ENCODE measurements at regions not wholly inside any gene's neighbourhood (a gene's known extent, or its start where the extent isn't known, plus 50 kb on each side); places are given as distances from the start of the nearest gene placed in this dataset.

DNA sequence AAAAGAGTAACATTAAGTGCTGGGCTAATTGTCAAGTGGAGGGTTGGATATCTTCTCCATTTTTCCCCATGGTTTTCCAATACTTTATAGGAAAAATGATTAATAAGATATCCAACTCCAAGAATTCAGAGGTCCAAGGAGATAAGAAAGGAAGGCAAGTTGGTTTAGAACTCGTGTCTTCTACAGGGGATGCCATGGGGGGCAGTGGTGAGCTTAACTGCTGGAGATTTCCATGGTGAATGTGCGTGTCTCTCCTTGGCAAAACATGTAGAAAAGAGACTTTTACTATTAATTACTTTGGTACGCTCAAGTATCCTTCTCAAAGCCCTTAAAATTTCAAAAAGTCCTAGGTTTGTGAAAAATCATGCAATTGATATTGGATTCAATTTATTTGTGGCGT, 982.9 kb upstream of the RBFOX1 start:
- no peak for DNase-seq

DNA sequence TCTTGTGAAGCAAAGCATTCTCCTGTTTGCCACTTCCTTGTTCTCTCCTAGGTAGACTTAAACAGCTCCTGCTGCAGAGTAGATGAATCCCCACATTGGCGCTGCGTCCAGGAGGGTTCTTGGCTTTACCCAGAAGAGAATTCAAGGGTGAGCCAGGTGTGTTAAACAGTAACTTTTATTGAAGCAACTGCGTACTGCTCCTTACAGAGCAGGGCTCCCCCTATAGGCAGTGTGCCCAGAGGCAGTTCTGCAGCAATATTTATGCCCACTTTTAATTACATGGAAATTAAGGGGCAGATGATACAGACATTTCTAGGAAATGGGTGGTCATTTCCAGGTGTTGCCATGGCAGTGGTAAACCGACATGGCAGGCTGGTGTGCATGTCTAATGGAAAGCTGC, 987.6 kb upstream of the RBFOX1 start:
- DNase-seq = no peak

DNA sequence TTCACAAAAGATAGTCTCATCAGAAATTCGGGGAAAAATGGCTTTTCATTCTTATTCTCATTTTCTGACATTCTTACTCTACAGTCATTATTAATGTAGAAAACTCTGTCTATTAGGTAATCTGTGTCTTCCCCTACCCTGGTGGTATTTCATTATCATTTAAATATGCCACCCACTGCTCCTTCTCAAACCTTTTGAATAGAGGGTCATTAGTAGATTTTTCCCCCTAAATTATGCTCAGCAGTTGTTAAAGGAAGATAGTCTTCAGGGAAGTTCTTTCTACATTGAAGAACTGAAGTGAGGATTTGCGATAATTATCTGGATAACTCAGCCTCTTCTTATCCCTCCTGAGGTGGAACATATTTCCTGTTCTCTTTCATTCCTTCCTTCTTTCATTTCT, 989.5 kb upstream of the RBFOX1 start:
- DNase-seq = no peak

DNA sequence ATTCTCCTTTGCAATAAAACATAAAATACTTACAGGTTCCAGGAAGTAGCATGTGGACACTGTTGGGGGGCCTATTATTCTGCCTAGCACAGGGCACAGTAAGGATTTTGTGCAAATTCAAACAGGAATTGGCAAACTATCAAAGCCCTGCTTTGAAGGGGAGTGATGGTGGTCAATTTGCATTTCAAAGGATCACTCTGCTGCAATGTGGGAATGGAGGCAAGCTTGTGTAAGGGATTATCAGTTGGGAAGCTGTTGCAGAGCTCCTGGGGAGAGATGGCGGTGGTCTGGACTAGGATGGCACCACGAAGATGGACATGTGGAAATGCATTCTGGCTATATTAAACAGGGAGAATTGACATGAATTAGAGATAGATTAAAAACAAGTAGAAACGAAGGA, 990.7 kb upstream of the RBFOX1 start:
- DNase-seq = no peak

DNA sequence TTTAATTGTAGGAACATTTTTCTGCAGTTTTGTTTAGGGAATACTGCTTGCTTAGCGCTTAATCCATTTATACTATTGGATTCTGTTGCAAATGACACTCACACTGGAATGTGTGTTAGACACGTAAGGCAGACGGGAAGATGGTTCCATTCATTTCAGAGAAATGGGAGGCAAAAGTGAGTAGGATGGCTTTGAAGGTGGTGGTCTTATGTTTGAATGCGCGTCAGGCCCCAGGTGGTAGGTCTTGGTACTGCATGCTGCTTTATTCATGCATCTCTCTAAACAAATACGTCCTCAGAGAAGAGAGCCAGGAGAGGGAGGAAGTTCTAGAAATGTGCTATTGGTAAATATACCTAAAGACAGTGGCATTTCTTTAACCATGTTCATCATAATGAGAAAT, 997.6 kb upstream of the RBFOX1 start:
- DNase-seq = no peak

DNA sequence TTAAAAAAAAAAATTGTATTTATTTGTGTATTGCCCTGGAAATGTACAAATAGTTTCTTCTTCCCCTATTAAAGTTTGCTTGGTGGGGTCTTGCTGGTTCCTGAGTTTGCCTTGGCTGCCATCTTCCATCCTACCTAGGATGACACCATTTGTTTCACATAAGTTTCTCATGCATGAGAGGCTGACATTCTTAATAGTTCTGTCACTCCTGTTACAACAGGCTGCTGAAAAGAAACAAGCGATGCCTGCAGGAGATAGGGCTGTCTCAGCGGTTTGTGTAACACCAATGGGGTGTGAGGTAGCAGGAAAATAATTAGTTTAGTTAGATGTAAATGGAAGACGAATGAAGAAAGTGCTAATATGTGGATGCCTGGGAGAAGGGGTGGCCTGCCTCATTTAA, 1000.9 kb upstream of the RBFOX1 start:
- no peak for DNase-seq

DNA sequence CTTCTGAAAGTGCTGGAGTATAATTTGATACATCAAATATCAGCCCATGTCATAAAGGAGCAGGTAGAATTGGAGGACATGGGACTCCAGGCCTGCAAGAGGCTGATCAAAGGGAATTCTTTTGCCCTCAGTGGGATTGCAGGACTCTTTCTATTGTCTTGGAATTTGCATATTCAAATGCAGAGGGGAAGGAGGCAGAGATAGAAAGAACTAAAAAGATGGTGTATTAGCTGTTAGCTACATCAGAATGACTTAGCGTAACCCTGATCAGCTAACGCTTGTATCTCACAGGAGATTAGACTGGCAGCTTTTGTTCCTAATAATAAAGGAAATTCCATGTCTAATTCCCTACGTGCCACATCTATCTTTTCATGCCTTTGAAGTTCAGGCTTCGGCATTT, 1014.7 kb upstream of the RBFOX1 start:
- DNase-seq = no peak

DNA sequence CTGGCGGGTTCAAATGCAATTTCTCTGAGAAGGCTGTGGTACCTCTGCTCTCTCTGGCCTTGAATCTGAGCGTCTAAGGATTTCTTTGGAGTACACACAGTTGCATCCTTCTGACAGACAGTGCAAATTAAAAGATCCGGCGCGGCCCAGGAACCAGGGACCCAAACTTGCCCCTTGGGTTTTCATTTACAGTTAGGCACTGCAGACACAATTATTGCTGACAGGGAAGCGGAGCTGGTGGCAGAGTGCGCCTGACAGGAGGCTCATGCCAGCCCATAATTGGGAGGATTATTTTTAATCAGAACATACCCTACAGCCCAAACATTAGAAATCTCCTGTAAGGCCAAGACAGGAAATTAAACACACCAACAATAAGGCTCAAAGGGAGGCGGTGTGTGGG, 1023.4 kb upstream of the RBFOX1 start:
- DNase-seq = no peak

DNA sequence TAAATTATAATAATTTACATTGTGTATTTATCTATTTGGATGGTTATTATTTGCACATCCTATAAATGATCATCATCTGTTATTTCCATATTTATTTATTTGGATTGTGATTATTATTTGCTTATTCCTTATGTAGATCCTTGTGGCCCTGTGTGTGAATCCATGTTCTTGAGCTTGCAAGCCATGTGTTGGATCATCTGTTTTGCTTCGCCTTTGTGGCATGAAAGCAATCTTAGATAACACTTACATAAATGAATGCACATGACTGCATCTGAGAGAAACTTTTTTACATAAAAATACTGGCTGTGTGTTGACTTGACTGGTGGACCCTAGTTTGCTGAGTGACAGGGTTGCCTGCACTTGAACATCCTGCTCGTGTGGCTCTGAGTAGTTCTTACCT, 1024.5 kb upstream of the RBFOX1 start:
- DNase-seq = no peak

DNA sequence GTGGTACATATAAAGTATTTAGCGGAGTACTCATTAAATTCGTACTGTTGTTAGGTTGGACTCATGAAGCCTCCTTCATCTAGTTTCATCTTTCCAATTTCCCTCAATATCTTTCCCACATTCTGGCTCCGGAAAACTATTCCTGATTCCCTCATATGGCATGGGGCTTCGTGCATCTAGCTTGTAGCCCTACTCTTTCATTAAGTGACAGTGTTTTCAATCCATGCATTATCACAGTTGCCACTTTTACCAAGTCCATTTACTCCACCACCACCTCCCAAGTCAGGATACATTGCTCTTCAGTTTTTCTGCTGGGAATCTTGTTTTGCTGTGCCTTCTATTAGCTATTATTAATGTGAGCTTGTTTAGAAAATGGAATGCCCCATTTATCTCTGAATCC, 1032.1 kb upstream of the RBFOX1 start:
- no peak for DNase-seq

DNA sequence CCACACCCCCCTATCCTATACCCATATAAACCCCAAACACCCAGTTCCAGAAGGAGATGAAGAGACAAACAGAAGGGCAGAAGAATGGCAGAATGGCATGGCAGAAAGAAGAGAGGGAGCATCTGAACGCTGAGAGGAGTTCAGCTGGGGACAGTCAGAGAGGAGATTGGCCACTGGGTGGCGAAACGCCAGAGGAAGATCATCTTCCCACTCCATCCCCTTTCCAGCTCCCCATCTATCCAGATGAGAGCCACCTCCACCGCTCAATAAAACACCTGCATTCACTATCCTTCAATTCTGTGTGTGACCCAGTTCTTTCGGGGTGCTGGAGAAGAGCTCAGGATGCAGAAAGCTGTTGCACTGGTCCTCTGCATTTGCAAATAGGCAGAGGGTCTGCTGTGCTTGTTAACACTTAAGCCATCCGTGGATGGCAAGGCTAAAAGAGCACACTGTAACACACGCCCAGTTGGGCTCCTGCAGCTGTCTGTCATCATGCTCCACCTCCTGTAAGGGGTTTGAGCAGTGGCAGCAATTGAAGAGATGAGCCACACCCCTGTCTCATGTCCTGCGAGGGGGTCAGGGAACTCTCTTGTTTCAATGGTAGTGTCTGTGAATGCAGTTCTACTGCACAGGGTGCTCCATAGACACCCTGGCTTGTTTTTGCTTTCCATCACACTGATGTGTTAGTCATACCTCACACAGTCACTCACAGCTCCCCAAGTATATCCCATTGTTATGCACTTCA, 1034.8 kb upstream of the RBFOX1 start:
- DNase-seq = no peak

DNA sequence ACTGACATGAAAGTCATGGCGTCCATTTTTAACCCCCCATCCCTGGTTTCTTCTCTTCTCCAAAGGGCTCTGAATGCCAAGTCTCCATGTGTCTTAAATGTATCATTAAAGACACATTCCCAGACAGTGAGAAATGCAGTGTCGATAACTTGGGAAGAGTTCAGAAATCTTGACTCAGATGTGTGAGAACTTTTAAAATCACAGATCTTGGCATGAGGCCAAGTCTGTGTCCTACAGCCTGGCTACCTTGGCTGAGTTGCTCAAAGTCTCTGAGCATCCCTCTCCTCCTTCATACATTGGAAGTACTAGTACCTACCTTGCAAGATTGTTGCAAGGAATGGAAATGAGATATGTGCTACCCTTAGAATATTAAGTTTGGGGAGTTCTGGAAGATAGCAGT, 1046.5 kb upstream of the RBFOX1 start:
- DNase-seq = no peak

DNA sequence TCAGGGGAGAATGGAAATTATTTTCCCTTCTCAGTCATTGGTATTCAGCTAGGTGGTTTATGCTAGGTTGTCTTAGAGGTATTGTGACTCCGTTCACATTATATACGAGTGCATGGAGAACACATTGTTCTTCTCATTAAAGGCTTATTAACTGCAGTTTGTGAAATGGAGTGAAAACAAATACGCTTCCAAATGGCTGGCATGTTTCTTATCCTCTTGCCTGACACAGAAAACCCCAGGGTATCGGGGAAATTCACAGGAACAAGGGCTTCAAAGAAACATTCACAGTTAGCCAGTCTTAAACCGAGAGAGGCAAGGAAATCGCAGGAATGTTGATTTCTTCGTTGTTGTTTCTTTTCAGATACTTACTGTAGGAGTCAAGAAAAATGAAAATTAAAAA, 1047.9 kb upstream of the RBFOX1 start:
- DNase-seq = no peak

DNA sequence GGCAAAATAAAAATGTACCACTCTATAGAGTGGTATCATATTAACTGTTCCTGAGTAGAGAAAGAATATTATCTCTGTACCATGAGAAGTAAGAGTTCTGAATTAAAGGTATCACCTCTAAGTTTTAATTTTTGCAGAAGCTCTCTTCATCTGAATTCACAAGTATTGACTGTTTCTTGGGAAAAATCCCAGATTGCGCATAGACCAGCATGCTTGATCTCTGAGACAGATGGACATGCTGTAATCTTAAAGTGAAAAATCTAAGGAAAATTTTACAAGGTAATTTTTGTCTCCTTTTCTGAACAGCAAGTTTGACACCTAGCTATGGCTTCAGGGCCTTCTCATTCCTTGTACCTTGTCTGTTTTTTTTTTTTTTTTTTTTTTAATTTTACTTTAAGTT, 1050.7 kb upstream of the RBFOX1 start:
- no peak for DNase-seq

DNA sequence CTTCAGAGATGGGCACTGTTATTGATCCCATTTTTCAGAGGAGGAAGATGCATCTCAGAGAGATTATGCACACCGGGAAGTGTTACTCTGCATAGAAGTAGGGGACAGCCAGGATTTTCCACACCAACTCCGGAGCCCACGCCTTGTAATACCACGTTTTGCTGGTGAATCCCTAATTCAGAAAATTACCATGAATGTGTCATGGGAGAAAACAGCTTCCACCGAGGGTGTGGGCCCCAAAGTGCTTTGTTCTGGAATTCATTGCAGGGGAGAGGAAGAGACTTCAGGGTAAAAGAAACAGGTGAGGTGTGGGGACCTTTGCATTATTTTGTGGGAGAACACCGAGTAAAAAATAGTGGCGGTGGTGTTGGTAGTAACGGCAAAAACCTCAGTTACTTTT, 1051.4 kb upstream of the RBFOX1 start:
- DNase-seq = no peak

DNA sequence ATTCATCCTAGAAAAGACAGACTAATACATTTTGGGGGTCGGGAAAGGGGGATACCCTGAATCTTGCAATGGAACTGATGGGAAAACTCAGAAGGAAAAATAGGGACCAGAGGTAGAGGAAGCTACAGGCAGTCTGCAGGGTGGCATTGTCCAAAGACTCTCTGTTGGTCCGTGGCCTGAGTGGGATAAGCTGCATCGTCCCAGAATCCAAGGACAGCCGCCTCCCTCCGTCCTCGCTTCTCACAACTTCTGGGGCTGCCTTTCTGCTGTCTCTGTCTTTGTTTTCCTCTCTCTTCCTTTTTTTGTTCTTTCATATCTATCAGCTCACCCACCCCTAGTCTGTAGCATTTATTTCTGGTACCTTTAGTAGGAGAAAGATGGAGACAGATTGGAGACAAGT, 1052.6 kb upstream of the RBFOX1 start:
- no peak for DNase-seq

DNA sequence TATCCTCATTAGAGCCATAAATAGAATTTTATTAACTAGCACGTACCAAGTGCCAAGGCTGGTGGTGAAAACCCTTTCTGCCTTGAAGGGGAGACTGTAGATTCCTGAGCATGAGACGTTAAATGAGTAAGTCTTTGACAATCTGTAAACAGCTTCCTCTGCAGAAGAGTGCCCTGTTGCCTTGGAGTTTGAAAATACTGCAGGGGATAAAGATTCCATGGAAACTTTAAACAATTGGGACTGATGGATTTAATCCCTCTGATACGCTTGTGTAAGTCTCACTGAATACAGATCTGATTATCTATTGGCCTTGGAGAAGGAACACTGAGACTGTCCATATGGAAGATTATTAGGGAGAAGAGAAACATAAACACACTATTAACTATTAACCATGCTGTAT, 1053.4 kb upstream of the RBFOX1 start:
- no peak for DNase-seq

DNA sequence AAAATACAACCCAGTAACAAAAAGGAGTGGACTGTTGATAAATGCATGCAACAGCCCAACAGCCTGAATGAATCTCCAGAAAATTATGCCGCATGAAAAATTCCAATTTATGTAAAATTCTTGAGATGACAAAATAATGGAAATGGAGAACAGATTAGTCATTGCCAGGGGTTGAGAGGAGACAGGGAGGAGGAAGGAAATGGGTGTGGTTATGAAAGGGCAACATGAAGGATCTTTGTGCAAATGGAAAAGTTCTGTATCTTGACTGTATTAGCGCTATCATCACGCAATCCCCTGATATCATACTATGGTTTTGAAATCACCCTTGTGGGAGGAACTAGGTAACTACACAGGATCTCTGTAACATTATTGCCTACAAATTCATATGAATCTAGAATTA, 1058.3 kb upstream of the RBFOX1 start:
- no peak for DNase-seq

DNA sequence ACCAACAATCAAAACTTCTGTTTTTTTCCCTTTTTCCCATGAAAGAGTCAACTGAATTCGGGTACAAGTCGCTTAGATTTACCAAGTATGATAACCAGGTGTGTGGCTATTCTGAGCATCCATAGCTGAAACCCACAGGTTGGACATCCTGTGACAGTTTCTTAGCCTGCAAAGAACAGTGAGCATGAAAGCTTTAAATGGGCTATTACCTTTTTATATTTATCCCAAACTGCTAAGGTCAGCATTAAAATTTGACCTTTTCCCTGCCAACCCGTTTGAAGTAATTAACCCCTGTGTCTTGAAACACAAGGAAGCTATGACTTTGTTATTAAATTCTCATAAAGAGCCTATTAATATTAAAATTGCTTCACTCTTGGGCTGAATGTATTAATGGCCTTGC, 1065.0 kb upstream of the RBFOX1 start:
- no peak for DNase-seq

DNA sequence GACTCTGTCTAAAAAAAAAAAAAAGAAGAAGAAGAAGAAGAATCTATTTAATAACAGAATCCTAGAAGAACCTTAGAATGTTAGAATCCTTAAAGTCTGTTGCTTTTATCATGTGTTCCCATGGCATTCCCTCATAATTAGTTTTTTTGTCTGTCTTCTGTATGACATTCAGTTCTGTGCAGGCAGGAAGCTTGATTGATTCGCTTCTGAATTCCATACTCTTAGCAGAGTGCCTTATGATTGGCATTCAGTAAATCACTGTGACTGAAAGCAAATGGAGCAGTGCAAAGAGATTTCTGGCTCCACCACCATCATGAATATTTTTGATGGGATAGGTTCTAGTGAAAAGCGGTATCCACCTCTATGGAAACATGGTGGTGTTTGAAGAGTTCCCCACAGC, 1065.9 kb upstream of the RBFOX1 start:
- DNase-seq = no peak

DNA sequence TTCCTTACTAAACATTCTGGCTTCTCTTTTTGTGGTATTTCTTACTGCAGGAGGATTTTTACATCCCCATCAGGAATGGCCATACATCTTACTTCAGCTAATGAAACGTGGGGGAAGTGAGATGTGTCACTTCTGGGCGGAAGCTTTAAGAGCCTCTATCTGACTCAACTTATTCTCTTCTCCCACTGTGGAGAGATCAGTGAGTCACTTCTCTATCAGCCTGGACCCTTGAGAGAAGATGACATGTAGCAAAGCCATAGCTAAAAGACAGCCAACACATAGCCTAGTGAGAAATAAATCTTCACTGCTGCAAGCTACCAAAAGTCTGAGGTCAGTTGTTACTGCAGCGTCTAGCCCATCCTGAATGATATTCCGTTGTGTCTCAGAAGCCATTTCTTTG, 1066.7 kb upstream of the RBFOX1 start:
- DNase-seq = no peak

DNA sequence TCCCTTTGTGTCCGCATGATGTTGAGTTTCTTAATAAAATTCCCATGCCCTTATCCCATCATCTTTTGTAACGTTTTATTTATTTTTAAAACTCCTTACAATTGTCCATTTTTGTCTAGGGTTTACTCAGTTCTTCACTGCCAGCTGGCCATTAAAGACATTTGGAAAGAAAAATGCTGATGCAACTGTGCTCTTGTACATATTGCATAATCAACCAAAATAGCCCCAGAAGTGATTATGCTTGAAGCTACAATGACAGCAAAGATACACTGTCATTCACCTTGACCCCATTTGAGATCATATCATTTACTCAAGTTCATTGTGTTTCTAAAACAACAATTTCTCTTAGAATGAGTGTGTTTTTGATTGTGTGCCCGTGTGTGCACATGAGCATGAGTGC, 1074.6 kb upstream of the RBFOX1 start:
- no peak for DNase-seq

DNA sequence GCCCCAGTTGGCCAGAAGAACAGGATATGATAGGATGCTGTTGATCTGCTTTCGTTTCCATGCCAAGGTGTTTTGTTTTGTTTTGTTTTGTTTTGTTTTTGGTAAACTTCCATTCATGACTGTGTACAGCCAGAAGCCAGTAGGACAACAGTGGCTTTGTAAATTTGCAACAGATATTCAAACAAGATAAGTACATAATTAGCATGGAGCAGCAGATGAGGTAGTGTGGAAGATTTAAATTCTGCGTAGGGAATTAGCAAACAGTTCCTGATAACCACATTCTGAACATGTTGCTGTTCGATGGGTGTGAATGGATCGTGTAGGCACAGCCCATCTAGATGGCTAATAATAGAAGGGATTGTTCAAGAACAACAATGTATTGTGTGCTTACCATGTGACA, 1080.1 kb upstream of the RBFOX1 start:
- DNase-seq = no peak

DNA sequence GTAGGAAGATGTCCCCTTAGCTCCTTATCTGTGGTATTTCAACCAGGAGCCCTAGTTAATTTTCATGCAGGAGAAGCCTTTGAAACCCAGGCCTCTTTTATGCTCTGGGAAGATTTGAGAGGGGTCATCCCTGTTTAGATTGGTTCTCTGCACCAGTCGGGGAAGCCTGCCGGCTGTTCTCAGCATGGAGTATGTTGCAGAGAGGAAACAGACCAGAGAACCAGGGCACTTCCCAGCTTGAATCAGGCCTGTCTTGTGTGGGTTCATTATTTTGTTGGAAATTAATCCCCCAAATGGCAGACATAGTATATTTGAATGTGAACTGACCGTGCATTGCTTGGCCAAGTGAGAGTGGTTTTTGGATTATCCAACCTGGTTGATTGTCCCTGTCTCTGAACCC, 1082.1 kb upstream of the RBFOX1 start:
- DNase-seq = no peak

DNA sequence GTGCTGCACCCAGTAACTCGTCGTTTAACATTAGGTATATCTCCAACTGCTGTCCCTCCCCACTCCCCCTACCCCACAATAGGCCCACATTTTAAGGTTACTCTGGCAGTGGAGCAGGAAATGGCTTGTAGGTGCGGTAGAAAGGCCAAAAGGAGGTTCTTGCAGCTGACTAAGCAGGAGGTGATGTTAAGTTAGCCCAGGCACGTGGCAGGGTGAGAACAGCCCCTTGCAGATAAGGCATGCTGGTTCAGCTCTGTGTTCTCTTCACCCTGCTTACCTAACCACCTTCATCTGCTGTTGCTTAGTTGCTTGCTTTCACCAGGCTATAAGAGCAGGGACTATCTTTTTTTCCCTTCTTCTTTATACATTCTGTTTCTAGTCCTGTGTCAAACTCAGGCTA, 1082.8 kb upstream of the RBFOX1 start:
- DNase-seq = no peak

DNA sequence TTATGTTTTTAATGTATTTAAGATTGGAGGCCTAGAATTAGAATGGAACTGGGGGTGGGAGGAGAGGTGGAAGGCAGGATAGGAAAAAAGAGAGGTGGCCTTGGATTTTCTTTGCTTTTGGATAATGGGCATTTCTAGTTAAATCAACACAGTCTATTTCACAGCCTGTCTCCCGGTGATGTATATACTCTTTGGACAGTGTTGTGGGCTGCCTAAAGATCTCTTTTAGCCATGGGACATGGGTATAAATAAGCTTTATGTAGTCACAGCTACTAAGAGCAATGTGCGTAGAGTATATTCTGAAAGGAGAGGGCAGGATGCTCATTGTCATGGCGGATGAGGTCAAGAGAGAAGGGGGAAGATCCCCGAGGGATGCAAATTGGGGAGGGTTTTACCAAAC, 1084.4 kb upstream of the RBFOX1 start:
- no peak for DNase-seq
